ENCODE measurements at regions not wholly inside any gene's neighbourhood (a gene's known extent, or its start where the extent isn't known, plus 50 kb on each side); places are given as distances from the start of the nearest gene placed in this dataset.

DNA sequence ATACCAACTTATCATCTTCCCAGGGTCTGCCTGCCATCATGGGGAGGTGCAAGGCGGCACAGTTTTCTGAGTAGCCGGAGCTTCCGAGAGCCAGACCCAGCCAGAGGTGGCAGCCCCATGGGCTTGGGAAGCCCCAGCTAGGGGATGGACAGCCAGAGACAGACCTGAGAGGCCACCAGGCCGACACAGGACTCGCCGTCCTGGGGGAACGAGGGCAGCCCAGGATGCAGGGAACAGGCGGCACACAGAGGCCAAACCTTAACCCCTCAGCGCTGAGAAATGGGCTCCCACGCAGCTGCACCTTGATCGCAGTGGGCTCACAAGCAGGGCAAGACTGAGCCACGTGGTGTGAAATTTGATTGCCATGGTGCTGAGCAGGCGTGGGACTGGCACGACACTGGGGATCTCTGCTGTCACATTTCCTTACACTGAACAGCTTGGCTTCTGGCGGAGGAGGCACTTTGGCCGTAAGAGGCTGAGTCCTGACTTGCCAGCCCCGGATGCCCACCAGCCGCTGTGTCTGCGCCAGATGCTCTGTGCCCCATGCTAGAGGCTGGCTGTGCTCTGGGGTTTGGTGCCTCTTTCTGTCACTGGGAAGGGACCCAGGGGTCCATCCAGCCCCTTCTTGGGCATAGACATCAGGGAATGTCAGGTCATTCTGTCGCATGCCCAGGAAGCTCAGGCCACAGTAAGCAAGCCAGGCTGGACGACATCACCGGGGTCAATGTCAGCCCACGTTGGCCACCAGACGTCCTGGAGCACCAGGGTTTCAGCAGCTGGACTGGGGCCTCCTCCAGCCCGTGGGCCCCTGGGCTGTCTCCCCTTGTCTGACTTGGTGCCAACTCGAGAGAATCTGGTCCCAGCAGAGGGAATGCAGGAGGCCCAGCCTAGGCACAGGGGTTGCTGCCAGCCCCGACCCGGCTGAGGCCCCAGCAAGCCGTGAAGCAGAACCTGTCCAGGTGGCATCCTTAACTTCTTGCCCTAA, 312.1 kb upstream of the MYT1L start:
- H2BK5ac ChIP-seq (ENCODE audit: low read depth, low read length, poor library complexity, severe bottlenecking), result no peak overlapping the region
- ATAC-seq (ENCODE audit: low read depth), result no peak

More for the DNA sequence above, 312.1 kb upstream of the MYT1L start:
- H2BK20ac ChIP-seq (ENCODE audit: low read depth, low read length), result no peak overlapping the region
- H2BK15ac ChIP-seq (ENCODE audit: low read depth, low read length), result no peak overlapping the region
- H3K4me1 ChIP-seq (ENCODE audit: control insufficient read depth, insufficient read depth, low read length), result no peaks in the 10 kb centered on the region
- H3K9me3 ChIP-seq (ENCODE audit: control insufficient read depth, insufficient read depth, low read length), result peaks cover 37% of the 10 kb centered on the region
- no peak overlapping the region for H3K9ac ChIP-seq (ENCODE audit: low read depth, low read length)
- H2BK120ac ChIP-seq (ENCODE audit: low read depth, low read length), result no peak overlapping the region
- H4K91ac ChIP-seq (ENCODE audit: insufficient read depth, low read depth, low read length), result no peak overlapping the region
- no peak overlapping the region for H3K18ac ChIP-seq (ENCODE audit: low read depth, low read length)
- no peak overlapping the region for H3K27ac ChIP-seq (ENCODE audit: insufficient read depth, low read length)
- dilution Hi-C loops (cut with HindIII; ENCODE audit: low sequenced_read_pairs, unreplicated experiment), result no loop called here
- H3K4me3 ChIP-seq (ENCODE audit: insufficient read depth, low read depth, low read length), result no peak overlapping the region
- no peak for DNase-seq
- no peaks in the 10 kb centered on the region for H3K36me3 ChIP-seq (ENCODE audit: control insufficient read depth, insufficient read depth, low read length)
- ChIA-PET CTCF (no interaction called here), POLR2A (ENCODE audit: unreplicated experiment) (no interaction called here)
- no TSS peak for BruUV-seq (replicated peaks)
- H3K79me1 ChIP-seq (ENCODE audit: low read depth in 1 of 2, low read length in 2 of 2), result no peaks in the 10 kb centered on the region
- H4K8ac ChIP-seq (ENCODE audit: low read depth in 2 of 2, low read length in 2 of 2), result no peak overlapping the region
- no peaks in the 10 kb centered on the region for H4K20me1 ChIP-seq (ENCODE audit: insufficient read depth, low read length)
- intact Hi-C loops (cut with micrococcal nuclease), result no loop called here
- no peak overlapping the region for H3K14ac ChIP-seq (replicated peaks; ENCODE audit: low read depth, low read length)
- H3K27me3 ChIP-seq (ENCODE audit: control insufficient read depth, insufficient read depth, low read length), result no peaks in the 10 kb centered on the region
- no peak overlapping the region for H2AFZ ChIP-seq (replicated peaks; ENCODE audit: low read length, poor library complexity)
- no peak overlapping the region for H3K4ac ChIP-seq (ENCODE audit: low read depth, low read length)
- no peak overlapping the region for H2AK5ac ChIP-seq (ENCODE audit: low read depth, low read length)
- H3K56ac ChIP-seq (ENCODE audit: extremely low read depth, insufficient read depth, low read length), result no peak overlapping the region
- in situ Hi-C loops (cut with MboI; ENCODE audit: low sequenced_read_pairs), result no loop called here
- TF ChIP-seq NFE2L2 (IDR thresholded peaks at IDR 0.05; ENCODE audit: low read depth, low read length) (no peak), RFX5 (IDR thresholded peaks at IDR 0.05; ENCODE audit: low read depth, low read length) (no peak), SMC3 (IDR thresholded peaks at IDR 0.05; ENCODE audit: low read depth, low read length) (no peak), BHLHE40 (IDR thresholded peaks at IDR 0.05; ENCODE audit: low read depth, low read length) (no peak)
- H3K23ac ChIP-seq (ENCODE audit: low read depth, low read length), result no peak overlapping the region
- no peak overlapping the region for H2AK9ac ChIP-seq (replicated peaks; ENCODE audit: low read depth, low read length, poor library complexity)
- no peaks in the 10 kb centered on the region for H3K9me1 ChIP-seq (ENCODE audit: insufficient read depth, low read length)
- 69% methylated on average over 22 of the region's 29 CpGs; no CpG with 5 or more reads in 1 of the 2 experiments for WGBS, 2 experiments (ENCODE audit: extremely low coverage in 2 of 2, insufficient read length in 1 of 2)
- no peak overlapping the region for H3K4me2 ChIP-seq (ENCODE audit: low read depth, low read length)
- H4K5ac ChIP-seq (ENCODE audit: low read depth, low read length), result no peak overlapping the region
